RWPE1 (cell line): ENCODE measurements at regions not wholly inside any gene's neighbourhood (a gene's known extent, or its start where the extent isn't known, plus 50 kb on each side); places are given as distances from the start of the nearest gene placed in this dataset.
"Not testable (repeated sequence)": the region's sequence is repeated elsewhere in the genome, so short reads cannot be mapped to it uniquely, and the experiment has no call there.

Experiments used
- CTCF ChIA-PET: fragments of 350-600 bp; sonication (Branson Sonifier 250); formaldehyde crosslinking; extraction: SDS; loops from one replicate; lab custom pipeline; 2021; lab: Yijun Ruan, JAX
- POLR2A ChIA-PET: fragments of 400-600 bp; formaldehyde crosslinking; extraction: SDS; loops from one replicate; lab custom pipeline; 2020; ENCODE audit warnings: antibody characterized with exemption; ENCODE audit not compliant: low non-redundant PET; lab: Yijun Ruan, JAX
- DNase-seq: peaks from one replicate; pipeline ENCODE4 v3.0.0; 2012; ENCODE audit warnings: low spot score
- H3K27ac ChIP-seq: fragments of 450-650 bp; 2 replicates; pipeline ENCODE4 v1.5.1; 2017
- CTCF ChIP-seq: fragments of 450-650 bp; conservative IDR thresholded peaks from 2 replicates; pipeline ENCODE4 v1.5.1; 2017; ENCODE audit warnings: low read depth, mild to moderate bottlenecking

GRCh38 chr5:44756097-44756496 lies 52.6 kb upstream of the MRPS30 start:
- DNase-seq, POLR2A ChIA-PET, CTCF ChIA-PET, H3K27ac ChIP-seq: not testable (repeated sequence)

GRCh38 chr5:44747396-44747795 lies 61.4 kb upstream of the MRPS30 start:
- CTCF ChIA-PET: interaction anchor here (1.1 kb wide), 1 partner anchor 252 kb away, joined by 3 read pairs; no protein-coding TSS in a partner anchor
- no peak for DNase-seq
- POLR2A ChIA-PET: no interaction called here

GRCh38 chr5:44740660-44741059 lies 68.1 kb upstream of the MRPS30 start:
- peak; percentile 5 for DNase-seq
- TF ChIP-seq CTCF: no peak
- ChIA-PET CTCF (interaction anchor here (1.0 to 1.1 kb wide), 2 partner anchors 202 to 206 kb away, joined by 3 to 6 read pairs; no protein-coding TSS in a partner anchor), POLR2A (no interaction called here)
- H3K27ac ChIP-seq: no peak overlapping the region

More at GRCh38 chr5:44747396-44747795, 61.4 kb upstream of the MRPS30 start:
- no peak overlapping the region for H3K27ac ChIP-seq
- TF ChIP-seq CTCF: no peak

GRCh38 chr5:44729536-44729935 lies 79.2 kb upstream of the MRPS30 start:
- TF ChIP-seq CTCF: no peak
- no peak overlapping the region for H3K27ac ChIP-seq
- ChIA-PET POLR2A (no interaction called here), CTCF (no interaction called here)
- DNase-seq: no peak

- TF ChIP-seq CTCF: no peak
- no peak for DNase-seq
- H3K27ac ChIP-seq: no peak overlapping the region
- ChIA-PET CTCF (interaction anchor here (0.6 kb wide), 2 partner anchors 202 to 266 kb away, joined by 3 read pairs; no protein-coding TSS in a partner anchor), POLR2A (no interaction called here)
These were observed 81.6 kb upstream of the MRPS30 start for GRCh38 chr5:44727100-44727499.

GRCh38 chr5:44719856-44720255 lies 88.9 kb upstream of the MRPS30 start:
- no peak for DNase-seq
- CTCF ChIA-PET: interaction anchor here (0.6 kb wide), 1 partner anchor 321 kb away, joined by 3 read pairs; no protein-coding TSS in a partner anchor
- H3K27ac ChIP-seq: no peak overlapping the region
- POLR2A ChIA-PET: no interaction called here
- no peak for TF ChIP-seq CTCF

GRCh38 chr5:44714871-44715561 lies 93.7 kb upstream of the MRPS30 start:
- no peak for TF ChIP-seq CTCF
- ChIA-PET POLR2A (no interaction called here), CTCF (interaction anchor here (0.6 kb wide), 2 partner anchors 324 to 926 kb away, joined by 3 read pairs; no protein-coding TSS in a partner anchor)
- no peak overlapping the region for H3K27ac ChIP-seq
- DNase-seq: no peak
